Thoracic aorta (tissue), 2 donors: ENCODE measurements at regions not wholly inside any gene's neighbourhood (a gene's known extent, or its start where the extent isn't known, plus 50 kb on each side); places are given as distances from the start of the nearest gene placed in this dataset.

Experiments
- ATAC-seq: fragments of 150-250 bp; one replicate; pipeline ENCODE4 v1.8.0; 2017; ENCODE audit warnings: low read depth; ENCODE audit not compliant: insufficient number of reproducible peaks, low FRiP score
- DNase-seq: peaks from one replicate; pipeline ENCODE4 v3.0.0-alpha.2; 2020; ENCODE audit warnings: low spot score
- H3K27ac ChIP-seq, 2 donors: fragments of 200-600 bp; sonication (generic); 1 replicate in 1 of 2; 2 replicates in 1 of 2; pipeline ENCODE4 v1.5.1; 2016; ENCODE audit warnings: mild to moderate bottlenecking in 2 of 2, moderate library complexity in 2 of 2
- H3K27me3 ChIP-seq: fragments of 200-600 bp; sonication (generic); replicated peaks from 2 replicates; pipeline ENCODE4 v1.6.0; 2016; ENCODE audit warnings: mild to moderate bottlenecking; ENCODE audit not compliant: insufficient read depth
- H3K36me3 ChIP-seq: fragments of 200-600 bp; sonication (generic); one replicate; pipeline ENCODE4 v1.5.1; 2016
- H3K4me1 ChIP-seq, 2 donors: fragments of 200-600 bp; sonication (generic); 1 replicate in 1 of 2; 2 replicates in 1 of 2; pipeline versions ENCODE4 v1.5.1 to v1.6.0; 2016; ENCODE audit warnings: low read depth in 2 of 2, mild to moderate bottlenecking in 1 of 2; ENCODE audit not compliant: control insufficient read depth in 1 of 2
- H3K4me3 ChIP-seq: fragments of 200-600 bp; sonication (generic); 2 replicates; pipeline ENCODE4 v1.5.1; 2016; ENCODE audit warnings: mild to moderate bottlenecking
- H3K9me3 ChIP-seq: fragments of 200-600 bp; sonication (generic); 2 replicates; pipeline ENCODE4 v1.5.1; 2016
- TF ChIP-seq, protein P1 (sequence below): fragments of 200-600 bp; sonication (generic); IDR thresholded peaks from one replicate; pipeline ENCODE4 v1.5.1; 2019; ENCODE audit warnings: antibody characterized with exemption

DNA sequence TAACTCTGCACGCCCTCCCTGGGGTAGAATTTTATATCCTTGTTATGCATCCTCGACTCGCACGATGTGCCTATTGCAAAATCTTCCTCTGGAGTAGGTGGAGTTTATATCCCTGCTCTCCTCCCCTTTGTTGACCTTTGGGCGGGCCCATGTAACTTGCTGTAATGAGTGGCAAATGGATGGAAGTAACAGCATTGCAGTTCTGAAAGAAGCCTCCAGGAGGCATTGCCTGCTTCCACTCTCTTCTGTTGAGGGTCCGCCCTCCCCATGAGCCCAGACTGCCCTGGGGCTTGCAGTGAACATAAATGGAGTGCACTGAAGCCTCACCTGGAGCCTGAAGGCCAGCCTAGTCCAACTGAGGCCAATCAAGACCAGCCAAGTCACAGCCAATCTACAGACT is 62.2 kb upstream of the GRIK3 start:
- ATAC-seq (no peak), DNase-seq (no peak)
- Histone ChIP-seq H3K9me3 (no peaks in the 10 kb centered on the region), H3K36me3 (no peaks in the 10 kb centered on the region), H3K4me1 (no peaks in the 10 kb centered on the region), H3K27me3 (no peaks in the 10 kb centered on the region), H3K27ac (no peak overlapping the region), H3K4me3 (no peak overlapping the region)
- TF ChIP-seq, protein P1, sequence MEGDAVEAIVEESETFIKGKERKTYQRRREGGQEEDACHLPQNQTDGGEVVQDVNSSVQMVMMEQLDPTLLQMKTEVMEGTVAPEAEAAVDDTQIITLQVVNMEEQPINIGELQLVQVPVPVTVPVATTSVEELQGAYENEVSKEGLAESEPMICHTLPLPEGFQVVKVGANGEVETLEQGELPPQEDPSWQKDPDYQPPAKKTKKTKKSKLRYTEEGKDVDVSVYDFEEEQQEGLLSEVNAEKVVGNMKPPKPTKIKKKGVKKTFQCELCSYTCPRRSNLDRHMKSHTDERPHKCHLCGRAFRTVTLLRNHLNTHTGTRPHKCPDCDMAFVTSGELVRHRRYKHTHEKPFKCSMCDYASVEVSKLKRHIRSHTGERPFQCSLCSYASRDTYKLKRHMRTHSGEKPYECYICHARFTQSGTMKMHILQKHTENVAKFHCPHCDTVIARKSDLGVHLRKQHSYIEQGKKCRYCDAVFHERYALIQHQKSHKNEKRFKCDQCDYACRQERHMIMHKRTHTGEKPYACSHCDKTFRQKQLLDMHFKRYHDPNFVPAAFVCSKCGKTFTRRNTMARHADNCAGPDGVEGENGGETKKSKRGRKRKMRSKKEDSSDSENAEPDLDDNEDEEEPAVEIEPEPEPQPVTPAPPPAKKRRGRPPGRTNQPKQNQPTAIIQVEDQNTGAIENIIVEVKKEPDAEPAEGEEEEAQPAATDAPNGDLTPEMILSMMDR, result no peak

DNA sequence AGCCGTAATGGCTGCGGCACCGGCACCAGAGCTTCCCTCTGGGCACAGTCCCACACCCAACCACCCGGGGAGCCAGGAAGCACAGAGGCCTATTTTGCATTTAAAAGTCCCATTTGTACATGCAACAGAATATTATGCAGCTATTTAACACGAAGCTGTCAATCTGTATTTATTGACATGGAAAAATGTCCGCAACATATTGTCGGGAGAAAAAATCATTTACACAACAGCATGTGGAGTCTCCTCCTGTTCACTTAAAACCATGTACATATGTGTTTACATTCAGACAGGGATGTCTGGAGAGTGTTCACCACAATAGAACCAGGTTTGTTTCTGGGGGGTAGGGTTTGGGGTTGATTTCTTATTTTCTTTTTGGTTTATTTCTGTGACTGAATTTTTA is 63.4 kb upstream of the GRIK3 start:
- no peaks in the 10 kb centered on the region for H3K27me3 ChIP-seq
- ATAC-seq (no peak), DNase-seq (no peak)

DNA sequence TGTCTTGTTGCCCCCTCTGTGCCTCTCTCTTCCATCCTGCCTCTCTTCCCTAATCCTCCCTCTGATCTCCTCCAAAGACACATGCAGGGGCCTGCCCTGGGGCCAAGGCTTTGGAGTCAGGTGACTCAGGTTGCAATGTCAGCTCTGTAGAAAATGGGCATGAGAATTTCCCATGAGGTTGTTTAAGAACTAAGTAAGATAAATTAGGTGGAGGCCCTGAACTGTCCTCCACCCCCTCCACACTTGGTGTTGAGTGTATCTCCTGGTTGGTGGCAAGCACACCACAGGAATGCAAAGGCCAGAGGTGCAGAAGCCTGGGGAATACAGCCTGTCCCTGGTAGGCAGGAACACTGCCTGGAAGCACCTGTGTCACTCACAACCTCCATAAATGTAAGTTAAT is 63.9 kb upstream of the GRIK3 start:
- Histone ChIP-seq H3K27ac (no peak overlapping the region), H3K4me3 (no peak overlapping the region), H3K9me3 (no peaks in the 10 kb centered on the region), H3K36me3 (no peaks in the 10 kb centered on the region), H3K27me3 (no peaks in the 10 kb centered on the region), H3K4me1 (no peaks in the 10 kb centered on the region)
- ATAC-seq (no peak), DNase-seq (no peak)
- TF ChIP-seq, protein P1, result no peak

More for the DNA sequence above, 63.4 kb upstream of the GRIK3 start:
- TF ChIP-seq, protein P1, result no peak
- Histone ChIP-seq H3K36me3 (no peaks in the 10 kb centered on the region), H3K9me3 (no peaks in the 10 kb centered on the region), H3K27ac (no peak overlapping the region), H3K4me3 (no peak overlapping the region), H3K4me1 (no peaks in the 10 kb centered on the region)

DNA sequence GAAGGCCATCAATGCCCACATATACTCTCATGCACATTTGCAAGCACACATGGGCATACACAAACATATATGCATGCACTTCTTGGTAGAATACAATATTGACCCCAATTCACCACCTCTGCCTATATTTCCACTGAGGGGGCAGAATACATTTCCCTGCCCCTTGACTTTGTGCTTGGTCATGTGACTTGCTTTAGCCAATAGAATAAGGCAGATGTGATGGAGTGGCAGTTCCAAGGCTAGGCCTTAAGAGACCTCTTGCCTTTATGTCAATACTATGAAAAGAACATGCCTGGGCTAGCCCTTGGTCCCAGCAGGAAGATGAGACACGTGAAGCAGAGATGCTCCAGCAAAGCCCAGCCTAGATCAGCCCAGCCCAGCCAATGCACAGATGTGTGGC is 66.0 kb upstream of the GRIK3 start:
- Histone ChIP-seq H3K9me3 (no peaks in the 10 kb centered on the region), H3K4me1 (no peaks in the 10 kb centered on the region), H3K27me3 (no peaks in the 10 kb centered on the region), H3K27ac (no peak overlapping the region), H3K4me3 (no peak overlapping the region), H3K36me3 (no peaks in the 10 kb centered on the region)
- TF ChIP-seq, protein P1, result no peak
- ATAC-seq, result no peak
- DNase-seq, result no peak

DNA sequence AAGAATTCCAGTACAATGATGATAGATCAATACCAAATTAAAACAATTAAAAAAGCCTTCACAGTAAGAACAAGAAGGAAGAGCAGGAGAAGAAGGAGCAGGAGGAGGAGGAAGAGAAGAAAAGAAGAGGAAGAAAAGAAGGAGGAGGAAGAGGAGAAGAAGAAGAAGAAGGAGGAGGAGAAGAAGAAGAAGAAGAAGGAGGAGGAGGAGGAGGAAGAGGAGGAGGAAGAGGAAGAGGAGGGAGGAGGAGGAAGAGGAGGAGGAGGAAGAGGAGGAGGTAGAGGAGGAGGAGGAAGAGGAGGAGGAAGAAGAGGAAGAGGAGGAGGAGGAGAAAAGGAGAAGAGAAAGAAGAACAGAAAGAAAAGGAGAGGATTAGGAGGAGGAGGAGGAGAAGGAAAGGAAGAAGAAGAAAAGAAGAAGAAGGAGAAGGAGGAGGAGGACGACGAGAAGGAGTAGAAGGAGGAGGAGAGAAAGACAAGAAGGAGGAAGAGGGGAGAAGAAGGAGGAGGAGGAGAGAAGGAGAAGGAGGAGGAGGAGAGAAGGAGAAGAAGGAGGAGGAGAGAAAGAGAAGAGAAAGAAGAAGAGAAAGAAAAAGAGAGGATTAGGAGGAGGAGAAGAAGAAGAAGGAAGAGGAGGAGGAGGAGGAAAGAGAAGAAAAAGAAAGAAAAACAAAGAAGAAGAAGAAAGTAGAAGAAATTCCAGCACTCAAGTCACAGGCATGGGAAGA is 68.5 kb upstream of the GRIK3 start:
- H3K4me1 ChIP-seq, result no peaks in the 10 kb centered on the region
- no peak overlapping the region for H3K4me3 ChIP-seq
- H3K9me3 ChIP-seq, result no peaks in the 10 kb centered on the region
- no peaks in the 10 kb centered on the region for H3K27me3 ChIP-seq
- no peaks in the 10 kb centered on the region for H3K36me3 ChIP-seq
- TF ChIP-seq, protein P1, result no peak
- ATAC-seq, result no peak
- no peak for DNase-seq
- no peak overlapping the region for H3K27ac ChIP-seq
